HG02981 (cell line): ENCODE measurements at regions not wholly inside any gene's neighbourhood (a gene's known extent, or its start where the extent isn't known, plus 50 kb on each side); places are given as distances from the start of the nearest gene placed in this dataset.

Experiments
- ATAC-seq: cut with Tn5 transposase; IDR thresholded peaks from one replicate; pipeline ENCODE4 v1.9.1; 2021; ENCODE audit warnings: mild to moderate bottlenecking, moderate library complexity; ENCODE audit not compliant: unreplicated experiment

DNA sequence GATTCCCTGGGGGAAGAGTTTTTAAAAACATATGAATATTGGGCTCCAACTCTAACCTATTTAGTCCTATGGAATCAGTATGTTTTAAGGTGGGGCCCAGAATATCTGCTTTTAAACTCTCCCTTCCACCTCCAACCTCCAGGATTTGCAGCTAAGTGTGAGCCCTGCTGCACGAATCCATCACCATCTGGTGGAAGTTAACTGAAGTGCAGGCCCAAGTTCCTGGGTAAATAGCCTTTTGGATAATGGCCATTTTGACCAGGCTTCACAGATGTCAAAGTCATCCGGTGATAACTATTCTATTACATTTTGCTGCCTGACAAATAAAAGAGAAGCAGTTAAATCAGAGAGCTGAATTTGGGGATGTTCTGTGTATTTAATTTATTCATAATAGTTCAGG, 58.1 kb upstream of the RMST start:
- peak; percentile 97 for ATAC-seq

DNA sequence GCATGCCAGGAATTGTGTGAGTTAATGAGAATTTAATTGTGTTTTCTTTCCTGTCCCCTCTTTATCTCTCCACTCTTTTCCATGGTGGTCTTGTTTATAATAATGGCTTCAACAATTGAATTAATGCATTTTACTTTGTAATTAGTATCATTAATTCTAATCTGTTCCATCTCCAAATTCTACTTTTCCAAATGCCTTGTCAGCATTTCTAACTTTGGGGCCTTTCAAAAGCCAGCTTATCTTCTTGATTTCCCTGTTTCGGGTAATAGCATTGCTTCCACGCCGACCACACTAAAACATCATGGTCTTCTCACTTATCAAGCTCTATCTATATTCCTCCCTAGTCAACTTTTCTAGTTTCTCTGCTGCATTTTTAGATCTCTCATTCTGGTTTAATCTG, 54.2 kb upstream of the RMST start:
- ATAC-seq = no peak

GRCh38 chr12:97411341-97411740, 51.3 kb upstream of the RMST start:
- no peak for ATAC-seq
